Liver (tissue), 8 donors: ENCODE measurements at regions not wholly inside any gene's neighbourhood (a gene's known extent, or its start where the extent isn't known, plus 50 kb on each side); places are given as distances from the start of the nearest gene placed in this dataset.

Source experiments
- DNase-seq: peaks from one replicate; pipeline ENCODE4 v3.0.0-alpha.2; 2017; ENCODE audit warnings: low spot score
- H3K27ac ChIP-seq, 2 donors: one replicate each; pipeline ENCODE4 v1.7.0; 2013; ENCODE audit warnings: inconsistent platforms in 2 of 2, low read length in 2 of 2, control low read depth in 1 of 2, low read depth in 1 of 2, mild to moderate bottlenecking in 1 of 2
- H3K27me3 ChIP-seq, 4 donors: one replicate each; pipeline versions ENCODE4 v1.6.1 to v1.7.0; 2013; ENCODE audit warnings: low read length in 3 of 4, inconsistent platforms in 1 of 4, mild to moderate bottlenecking in 1 of 4, moderate library complexity in 1 of 4; ENCODE audit not compliant: control insufficient read depth in 4 of 4, insufficient read depth in 4 of 4
- H3K36me3 ChIP-seq, 4 donors: one replicate each; pipeline versions ENCODE4 v1.6.1 to v1.7.0; 2013; ENCODE audit warnings: low read length in 3 of 4, mild to moderate bottlenecking in 3 of 4, low read depth in 1 of 4, moderate library complexity in 1 of 4; ENCODE audit not compliant: control insufficient read depth in 4 of 4, insufficient read depth in 3 of 4
- H3K4me1 ChIP-seq, 4 donors: one replicate each; pipeline versions ENCODE4 v1.6.1 to v1.7.0; 2013; ENCODE audit warnings: low read length in 3 of 4, mild to moderate bottlenecking in 3 of 4, moderate library complexity in 1 of 4; ENCODE audit not compliant: control insufficient read depth in 4 of 4, insufficient read depth in 4 of 4
- H3K4me3 ChIP-seq, 3 donors: one replicate each; pipeline versions ENCODE4 v1.6.1 to v1.7.0; 2013; ENCODE audit warnings: low read length in 3 of 3, control low read depth in 1 of 3, low read depth in 1 of 3, mild to moderate bottlenecking in 1 of 3
- H3K9ac ChIP-seq, 2 donors: one replicate each; pipeline ENCODE4 v1.7.0; 2013; ENCODE audit warnings: low read length in 2 of 2, mild to moderate bottlenecking in 2 of 2, moderate library complexity in 2 of 2, control low read depth in 1 of 2, low read depth in 1 of 2
- H3K9me3 ChIP-seq, 4 donors: one replicate each; pipeline versions ENCODE4 v1.6.1 to v1.7.0; 2013; ENCODE audit warnings: low read length in 3 of 4; ENCODE audit not compliant: control insufficient read depth in 4 of 4
- FOXA1 ChIP-seq: IDR thresholded peaks from 2 replicates; pipeline ENCODE4 v1.6.1; 2016; ENCODE audit warnings: antibody characterized with exemption
- FOXA2 ChIP-seq: IDR thresholded peaks from 2 replicates; pipeline ENCODE4 v1.6.1; 2016; ENCODE audit warnings: antibody characterized with exemption
- GABPA ChIP-seq, 2 donors: IDR thresholded peaks in 1 of 2; conservative IDR thresholded peaks in 1 of 2; 2 replicates each; pipeline ENCODE4 v1.6.1; 2016; ENCODE audit warnings: antibody characterized with exemption in 2 of 2, mild to moderate bottlenecking in 1 of 2, moderate library complexity in 1 of 2
- HNF4A ChIP-seq, 2 donors: conservative IDR thresholded peaks; 2 replicates each; pipeline ENCODE4 v1.6.1; 2016; ENCODE audit warnings: antibody characterized with exemption in 2 of 2, mild to moderate bottlenecking in 2 of 2
- HNF4G ChIP-seq: IDR thresholded peaks from 2 replicates; pipeline ENCODE4 v1.6.1; 2016; ENCODE audit warnings: antibody characterized with exemption
- JUND ChIP-seq, 2 donors: IDR thresholded peaks; 2 replicates each; pipeline ENCODE4 v1.6.1; 2016; ENCODE audit warnings: antibody characterized with exemption in 2 of 2
- NR2F2 ChIP-seq: IDR thresholded peaks from 2 replicates; pipeline ENCODE4 v1.6.1; 2016; ENCODE audit warnings: antibody characterized with exemption
- RAD21 ChIP-seq, 2 donors: IDR thresholded peaks; 2 replicates each; pipeline ENCODE4 v1.6.1; 2016; ENCODE audit warnings: antibody characterized with exemption in 2 of 2, mild to moderate bottlenecking in 2 of 2
- RXRA ChIP-seq, 2 donors: IDR thresholded peaks; 2 replicates each; pipeline ENCODE4 v1.6.1; 2017 to 2018; ENCODE audit warnings: antibody characterized with exemption in 2 of 2, mild to moderate bottlenecking in 1 of 2
- SP1 ChIP-seq: IDR thresholded peaks from 2 replicates; pipeline ENCODE4 v1.6.1; 2018; ENCODE audit warnings: antibody characterized with exemption, mild to moderate bottlenecking
- TAF1 ChIP-seq: conservative IDR thresholded peaks from 2 replicates; pipeline ENCODE4 v1.6.1; 2016; ENCODE audit warnings: antibody characterized with exemption, mild to moderate bottlenecking
- YY1 ChIP-seq: IDR thresholded peaks from 2 replicates; pipeline ENCODE4 v1.6.1; 2016; ENCODE audit warnings: antibody characterized with exemption, mild to moderate bottlenecking
- WGBS: extraction: QIAGEN DNeasy Blood & Tissue Kit; methylation state at CpG from one replicate; pipeline ENCODE4 v1.1.7; 2013; 5-methylcytosine and 5-hydroxymethylcytosine counted together
- TF ChIP-seq, protein P1 (sequence below): fragments of 150-350 bp; IDR thresholded peaks from 2 replicates; pipeline ENCODE4 v1.5.1; 2017; ENCODE audit warnings: improper control_type of control experiment, low read depth, low read length; ENCODE audit not compliant: missing input control
- TF ChIP-seq, protein P2 (sequence below): IDR thresholded peaks from 2 replicates; pipeline ENCODE4 v1.6.1; 2016; ENCODE audit warnings: antibody characterized with exemption
- TF ChIP-seq, protein P3 (sequence below): IDR thresholded peaks from 2 replicates; pipeline ENCODE4 v1.6.1; 2016; ENCODE audit warnings: antibody characterized with exemption
- TF ChIP-seq, protein P4 (sequence below): IDR thresholded peaks from 2 replicates; pipeline ENCODE4 v1.6.1; 2016; ENCODE audit warnings: antibody characterized with exemption, mild to moderate bottlenecking
- TF ChIP-seq, protein P5 (sequence below): IDR thresholded peaks from 2 replicates; pipeline ENCODE4 v1.6.1; 2016; ENCODE audit warnings: antibody characterized with exemption
- donor health status: healthy.
- donor health status: healthy.
- donor health status: healthy.
- donor health status: healthy.
- donor health status: healthy.

DNA sequence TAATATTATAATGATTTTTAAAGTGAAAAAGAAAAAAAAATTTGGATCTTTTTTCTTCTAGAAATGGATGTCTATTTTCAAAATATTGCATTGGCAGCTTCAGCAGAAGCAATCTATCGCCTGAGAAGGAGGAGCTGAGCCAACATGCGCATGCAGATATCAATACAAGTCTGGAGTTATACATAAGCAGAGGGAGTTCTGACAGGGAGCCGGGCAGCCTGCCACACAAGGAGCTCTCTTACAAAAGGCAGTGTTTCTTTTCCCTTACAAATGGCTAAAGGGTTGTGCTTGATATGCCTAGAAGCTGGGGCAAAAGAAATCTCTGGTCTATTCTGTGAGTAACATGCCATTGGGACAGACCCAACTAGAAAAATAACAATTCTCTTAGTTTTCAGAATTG, 291.9 kb upstream of the TRIB2 start:
- TF ChIP-seq NR2F2 (no peak), HNF4G (no peak), JUND (IDR thresholded peaks at IDR 0.05) (no peak), FOXA1 (no peak), YY1 (no peak), SP1 (no peak), GABPA (IDR thresholded peaks at IDR 0.05 in 1 of 2, conservative IDR thresholded peaks at IDR 0.05 in 1 of 2) (no peak), RAD21 (IDR thresholded peaks at IDR 0.05) (no peak), RXRA (IDR thresholded peaks at IDR 0.05) (no peak), HNF4A (conservative IDR thresholded peaks at IDR 0.05) (no peak)
- TF ChIP-seq, protein P1, sequence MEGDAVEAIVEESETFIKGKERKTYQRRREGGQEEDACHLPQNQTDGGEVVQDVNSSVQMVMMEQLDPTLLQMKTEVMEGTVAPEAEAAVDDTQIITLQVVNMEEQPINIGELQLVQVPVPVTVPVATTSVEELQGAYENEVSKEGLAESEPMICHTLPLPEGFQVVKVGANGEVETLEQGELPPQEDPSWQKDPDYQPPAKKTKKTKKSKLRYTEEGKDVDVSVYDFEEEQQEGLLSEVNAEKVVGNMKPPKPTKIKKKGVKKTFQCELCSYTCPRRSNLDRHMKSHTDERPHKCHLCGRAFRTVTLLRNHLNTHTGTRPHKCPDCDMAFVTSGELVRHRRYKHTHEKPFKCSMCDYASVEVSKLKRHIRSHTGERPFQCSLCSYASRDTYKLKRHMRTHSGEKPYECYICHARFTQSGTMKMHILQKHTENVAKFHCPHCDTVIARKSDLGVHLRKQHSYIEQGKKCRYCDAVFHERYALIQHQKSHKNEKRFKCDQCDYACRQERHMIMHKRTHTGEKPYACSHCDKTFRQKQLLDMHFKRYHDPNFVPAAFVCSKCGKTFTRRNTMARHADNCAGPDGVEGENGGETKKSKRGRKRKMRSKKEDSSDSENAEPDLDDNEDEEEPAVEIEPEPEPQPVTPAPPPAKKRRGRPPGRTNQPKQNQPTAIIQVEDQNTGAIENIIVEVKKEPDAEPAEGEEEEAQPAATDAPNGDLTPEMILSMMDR = no peak
- TF ChIP-seq, protein P2, sequence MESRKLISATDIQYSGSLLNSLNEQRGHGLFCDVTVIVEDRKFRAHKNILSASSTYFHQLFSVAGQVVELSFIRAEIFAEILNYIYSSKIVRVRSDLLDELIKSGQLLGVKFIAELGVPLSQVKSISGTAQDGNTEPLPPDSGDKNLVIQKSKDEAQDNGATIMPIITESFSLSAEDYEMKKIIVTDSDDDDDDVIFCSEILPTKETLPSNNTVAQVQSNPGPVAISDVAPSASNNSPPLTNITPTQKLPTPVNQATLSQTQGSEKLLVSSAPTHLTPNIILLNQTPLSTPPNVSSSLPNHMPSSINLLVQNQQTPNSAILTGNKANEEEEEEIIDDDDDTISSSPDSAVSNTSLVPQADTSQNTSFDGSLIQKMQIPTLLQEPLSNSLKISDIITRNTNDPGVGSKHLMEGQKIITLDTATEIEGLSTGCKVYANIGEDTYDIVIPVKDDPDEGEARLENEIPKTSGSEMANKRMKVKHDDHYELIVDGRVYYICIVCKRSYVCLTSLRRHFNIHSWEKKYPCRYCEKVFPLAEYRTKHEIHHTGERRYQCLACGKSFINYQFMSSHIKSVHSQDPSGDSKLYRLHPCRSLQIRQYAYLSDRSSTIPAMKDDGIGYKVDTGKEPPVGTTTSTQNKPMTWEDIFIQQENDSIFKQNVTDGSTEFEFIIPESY = no peak
- TF ChIP-seq, protein P3, sequence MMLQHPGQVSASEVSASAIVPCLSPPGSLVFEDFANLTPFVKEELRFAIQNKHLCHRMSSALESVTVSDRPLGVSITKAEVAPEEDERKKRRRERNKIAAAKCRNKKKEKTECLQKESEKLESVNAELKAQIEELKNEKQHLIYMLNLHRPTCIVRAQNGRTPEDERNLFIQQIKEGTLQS = no peak
- TF ChIP-seq, protein P4, sequence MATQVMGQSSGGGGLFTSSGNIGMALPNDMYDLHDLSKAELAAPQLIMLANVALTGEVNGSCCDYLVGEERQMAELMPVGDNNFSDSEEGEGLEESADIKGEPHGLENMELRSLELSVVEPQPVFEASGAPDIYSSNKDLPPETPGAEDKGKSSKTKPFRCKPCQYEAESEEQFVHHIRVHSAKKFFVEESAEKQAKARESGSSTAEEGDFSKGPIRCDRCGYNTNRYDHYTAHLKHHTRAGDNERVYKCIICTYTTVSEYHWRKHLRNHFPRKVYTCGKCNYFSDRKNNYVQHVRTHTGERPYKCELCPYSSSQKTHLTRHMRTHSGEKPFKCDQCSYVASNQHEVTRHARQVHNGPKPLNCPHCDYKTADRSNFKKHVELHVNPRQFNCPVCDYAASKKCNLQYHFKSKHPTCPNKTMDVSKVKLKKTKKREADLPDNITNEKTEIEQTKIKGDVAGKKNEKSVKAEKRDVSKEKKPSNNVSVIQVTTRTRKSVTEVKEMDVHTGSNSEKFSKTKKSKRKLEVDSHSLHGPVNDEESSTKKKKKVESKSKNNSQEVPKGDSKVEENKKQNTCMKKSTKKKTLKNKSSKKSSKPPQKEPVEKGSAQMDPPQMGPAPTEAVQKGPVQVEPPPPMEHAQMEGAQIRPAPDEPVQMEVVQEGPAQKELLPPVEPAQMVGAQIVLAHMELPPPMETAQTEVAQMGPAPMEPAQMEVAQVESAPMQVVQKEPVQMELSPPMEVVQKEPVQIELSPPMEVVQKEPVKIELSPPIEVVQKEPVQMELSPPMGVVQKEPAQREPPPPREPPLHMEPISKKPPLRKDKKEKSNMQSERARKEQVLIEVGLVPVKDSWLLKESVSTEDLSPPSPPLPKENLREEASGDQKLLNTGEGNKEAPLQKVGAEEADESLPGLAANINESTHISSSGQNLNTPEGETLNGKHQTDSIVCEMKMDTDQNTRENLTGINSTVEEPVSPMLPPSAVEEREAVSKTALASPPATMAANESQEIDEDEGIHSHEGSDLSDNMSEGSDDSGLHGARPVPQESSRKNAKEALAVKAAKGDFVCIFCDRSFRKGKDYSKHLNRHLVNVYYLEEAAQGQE = no peak
- TF ChIP-seq, protein P5, sequence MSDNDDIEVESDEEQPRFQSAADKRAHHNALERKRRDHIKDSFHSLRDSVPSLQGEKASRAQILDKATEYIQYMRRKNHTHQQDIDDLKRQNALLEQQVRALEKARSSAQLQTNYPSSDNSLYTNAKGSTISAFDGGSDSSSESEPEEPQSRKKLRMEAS = no peak
- H3K9ac ChIP-seq = no peak overlapping the region
- 90% methylated on average over 3 of the region's 3 CpGs for WGBS
- H3K4me3 ChIP-seq = no peak overlapping the region
- no peaks in the 10 kb centered on the region for H3K27me3 ChIP-seq
- no peaks in the 10 kb centered on the region for H3K9me3 ChIP-seq
- no peak overlapping the region for H3K27ac ChIP-seq
- DNase-seq = no peak
- no peaks in the 10 kb centered on the region for H3K36me3 ChIP-seq
- H3K4me1 ChIP-seq = no peaks in the 10 kb centered on the region

DNA sequence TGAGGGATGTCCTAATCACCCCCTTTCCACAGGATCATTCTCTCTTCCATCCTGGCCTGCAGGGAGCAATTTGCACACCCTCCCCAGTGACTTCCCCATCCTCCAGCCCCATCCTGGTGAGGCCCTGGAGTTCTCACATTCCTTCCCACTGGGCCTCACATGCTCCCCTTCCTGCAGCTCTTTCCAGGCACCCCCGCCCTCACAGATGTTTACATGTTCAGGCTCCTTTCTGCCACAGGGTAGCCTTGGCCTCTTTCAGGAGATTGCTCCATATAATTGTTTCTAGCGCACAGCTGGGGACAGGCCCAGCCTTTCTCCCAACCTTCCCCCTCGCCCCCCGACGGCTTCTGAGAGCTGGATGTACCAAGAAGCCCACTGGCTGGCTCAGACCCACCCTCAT, 288.4 kb upstream of the TRIB2 start:
- Histone ChIP-seq H3K27me3 (no peaks in the 10 kb centered on the region), H3K27ac (no peak overlapping the region), H3K36me3 (no peaks in the 10 kb centered on the region), H3K9me3 (no peaks in the 10 kb centered on the region), H3K4me3 (no peak overlapping the region), H3K9ac (no peak overlapping the region), H3K4me1 (no peaks in the 10 kb centered on the region)
- TF ChIP-seq, protein P3 = no peak
- TF ChIP-seq JUND (IDR thresholded peaks at IDR 0.05) (no peak), RXRA (IDR thresholded peaks at IDR 0.05) (no peak), FOXA2 (no peak), GABPA (IDR thresholded peaks at IDR 0.05 in 1 of 2, conservative IDR thresholded peaks at IDR 0.05 in 1 of 2) (no peak), TAF1 (no peak)
- TF ChIP-seq, protein P5 = no peak
- 91% methylated on average over 5 of the region's 5 CpGs for WGBS
- no peak for DNase-seq
